ENCODE measurements at regions not wholly inside any gene's neighbourhood (a gene's known extent, or its start where the extent isn't known, plus 50 kb on each side); places are given as distances from the start of the nearest gene placed in this dataset.
"Not testable (repeated sequence)": the region's sequence is repeated elsewhere in the genome, so short reads cannot be mapped to it uniquely, and the experiment has no call there.

- H3K4me1 ChIP-seq (ENCODE audit: control insufficient read depth in 2 of 2, insufficient read depth in 2 of 2, low read length in 2 of 2) = no peaks in the 10 kb centered on the region
- no peak overlapping the region for H3K27ac ChIP-seq (ENCODE audit: low read depth in 2 of 2, low read length in 2 of 2)
- H3K27me3 ChIP-seq (ENCODE audit: control insufficient read depth in 2 of 2, insufficient read depth in 2 of 2, low read length in 2 of 2) = no peaks in the 10 kb centered on the region
- no peaks in the 10 kb centered on the region for H3K9me3 ChIP-seq (ENCODE audit: control insufficient read depth in 2 of 2, low read length in 2 of 2)
- no peak overlapping the region for H3K4me3 ChIP-seq (ENCODE audit: low read length in 2 of 2)
- no peak overlapping the region for H3K9ac ChIP-seq (ENCODE audit: low read depth in 1 of 2, low read length in 2 of 2)
- no peaks in the 10 kb centered on the region for H3K36me3 ChIP-seq (ENCODE audit: control insufficient read depth in 2 of 2, insufficient read depth in 2 of 2, low read length in 2 of 2)
These were observed 106.0 kb upstream of the KIF2A start for GRCh38 chr5:62199792-62200716.

- no peak overlapping the region for H3K27ac ChIP-seq (ENCODE audit: low read depth in 2 of 2, low read length in 2 of 2)
- H3K36me3 ChIP-seq (ENCODE audit: control insufficient read depth in 2 of 2, insufficient read depth in 2 of 2, low read length in 2 of 2) = no peaks in the 10 kb centered on the region
- no peak overlapping the region for H3K4me3 ChIP-seq (ENCODE audit: low read length in 2 of 2)
- no peaks in the 10 kb centered on the region for H3K4me1 ChIP-seq (ENCODE audit: control insufficient read depth in 2 of 2, insufficient read depth in 2 of 2, low read length in 2 of 2)
- peaks cover 0 to 4% of the 10 kb centered on the region in 2 donors for H3K27me3 ChIP-seq (ENCODE audit: control insufficient read depth in 2 of 2, insufficient read depth in 2 of 2, low read length in 2 of 2)
- no peaks in the 10 kb centered on the region for H3K9me3 ChIP-seq (ENCODE audit: control insufficient read depth in 2 of 2, low read length in 2 of 2)
- no peak overlapping the region for H3K9ac ChIP-seq (ENCODE audit: low read depth in 1 of 2, low read length in 2 of 2)
These were observed 99.7 kb upstream of the KIF2A start for GRCh38 chr5:62206150-62206829.

GRCh38 chr5:62208218-62208852, 97.7 kb upstream of the KIF2A start:
- no peak overlapping the region for H3K27ac ChIP-seq (ENCODE audit: low read depth in 2 of 2, low read length in 2 of 2)
- no peak overlapping the region for H3K4me3 ChIP-seq (ENCODE audit: low read length in 2 of 2)
- no peaks in the 10 kb centered on the region for H3K9me3 ChIP-seq (ENCODE audit: control insufficient read depth in 2 of 2, low read length in 2 of 2)
- no peak overlapping the region for H3K9ac ChIP-seq (ENCODE audit: low read depth in 1 of 2, low read length in 2 of 2)
- H3K27me3 ChIP-seq (ENCODE audit: control insufficient read depth in 2 of 2, insufficient read depth in 2 of 2, low read length in 2 of 2) = peaks cover 2 to 4% of the 10 kb centered on the region in 2 donors
- no peaks in the 10 kb centered on the region for H3K4me1 ChIP-seq (ENCODE audit: control insufficient read depth in 2 of 2, insufficient read depth in 2 of 2, low read length in 2 of 2)
- no peaks in the 10 kb centered on the region for H3K36me3 ChIP-seq (ENCODE audit: control insufficient read depth in 2 of 2, insufficient read depth in 2 of 2, low read length in 2 of 2)

- Histone ChIP-seq H3K4me1 (ENCODE audit: control insufficient read depth in 2 of 2, insufficient read depth in 2 of 2, low read length in 2 of 2) (no peaks in the 10 kb centered on the region), H3K27me3 (ENCODE audit: control insufficient read depth in 2 of 2, insufficient read depth in 2 of 2, low read length in 2 of 2) (peaks cover under 1 to 2% of the 10 kb centered on the region in 2 donors), H3K9me3 (ENCODE audit: control insufficient read depth in 2 of 2, low read length in 2 of 2) (no peaks in the 10 kb centered on the region), H3K27ac (ENCODE audit: low read depth in 2 of 2, low read length in 2 of 2) (no peak overlapping the region), H3K9ac (ENCODE audit: low read depth in 1 of 2, low read length in 2 of 2) (no peak overlapping the region), H3K36me3 (ENCODE audit: control insufficient read depth in 2 of 2, insufficient read depth in 2 of 2, low read length in 2 of 2) (no peaks in the 10 kb centered on the region), H3K4me3 (ENCODE audit: low read length in 2 of 2) (no peak overlapping the region)
These were observed 94.6 kb upstream of the KIF2A start for GRCh38 chr5:62211405-62211804.

GRCh38 chr5:62212648-62213047, 93.4 kb upstream of the KIF2A start:
- H3K36me3 ChIP-seq (ENCODE audit: control insufficient read depth in 2 of 2, insufficient read depth in 2 of 2, low read length in 2 of 2) = no peaks in the 10 kb centered on the region
- H3K4me1 ChIP-seq (ENCODE audit: control insufficient read depth in 2 of 2, insufficient read depth in 2 of 2, low read length in 2 of 2) = no peaks in the 10 kb centered on the region
- H3K27ac ChIP-seq (ENCODE audit: low read depth in 2 of 2, low read length in 2 of 2) = no peak overlapping the region
- no peak overlapping the region for H3K4me3 ChIP-seq (ENCODE audit: low read length in 2 of 2)
- no peaks in the 10 kb centered on the region for H3K9me3 ChIP-seq (ENCODE audit: control insufficient read depth in 2 of 2, low read length in 2 of 2)
- H3K27me3 ChIP-seq (ENCODE audit: control insufficient read depth in 2 of 2, insufficient read depth in 2 of 2, low read length in 2 of 2) = peaks cover 0 to 2% of the 10 kb centered on the region in 2 donors
- H3K9ac ChIP-seq (ENCODE audit: low read depth in 1 of 2, low read length in 2 of 2) = no peak overlapping the region

- H3K4me3 ChIP-seq (ENCODE audit: low read length in 2 of 2) = no peak overlapping the region
- no peak overlapping the region for H3K27ac ChIP-seq (ENCODE audit: low read depth in 2 of 2, low read length in 2 of 2)
- peaks cover 0 to 2% of the 10 kb centered on the region in 2 donors for H3K27me3 ChIP-seq (ENCODE audit: control insufficient read depth in 2 of 2, insufficient read depth in 2 of 2, low read length in 2 of 2)
- no peaks in the 10 kb centered on the region for H3K9me3 ChIP-seq (ENCODE audit: control insufficient read depth in 2 of 2, low read length in 2 of 2)
- no peaks in the 10 kb centered on the region for H3K36me3 ChIP-seq (ENCODE audit: control insufficient read depth in 2 of 2, insufficient read depth in 2 of 2, low read length in 2 of 2)
- no peak overlapping the region for H3K9ac ChIP-seq (ENCODE audit: low read depth in 1 of 2, low read length in 2 of 2)
- no peaks in the 10 kb centered on the region for H3K4me1 ChIP-seq (ENCODE audit: control insufficient read depth in 2 of 2, insufficient read depth in 2 of 2, low read length in 2 of 2)
These were observed 91.3 kb upstream of the KIF2A start for GRCh38 chr5:62214701-62215100.

GRCh38 chr5:62216603-62217002, 89.4 kb upstream of the KIF2A start:
- not testable (repeated sequence) for H3K27me3 ChIP-seq (ENCODE audit: control insufficient read depth in 2 of 2, insufficient read depth in 2 of 2, low read length in 2 of 2); H3K27ac ChIP-seq (ENCODE audit: low read depth in 2 of 2, low read length in 2 of 2); H3K9me3 ChIP-seq (ENCODE audit: control insufficient read depth in 2 of 2, low read length in 2 of 2)

GRCh38 chr5:62217095-62217494, 88.9 kb upstream of the KIF2A start:
- not testable (repeated sequence) for H3K4me1 ChIP-seq (ENCODE audit: control insufficient read depth in 2 of 2, insufficient read depth in 2 of 2, low read length in 2 of 2); H3K9me3 ChIP-seq (ENCODE audit: control insufficient read depth in 2 of 2, low read length in 2 of 2); H3K4me3 ChIP-seq (ENCODE audit: low read length in 2 of 2); H3K9ac ChIP-seq (ENCODE audit: low read depth in 1 of 2, low read length in 2 of 2); H3K36me3 ChIP-seq (ENCODE audit: control insufficient read depth in 2 of 2, insufficient read depth in 2 of 2, low read length in 2 of 2); H3K27ac ChIP-seq (ENCODE audit: low read depth in 2 of 2, low read length in 2 of 2); H3K27me3 ChIP-seq (ENCODE audit: control insufficient read depth in 2 of 2, insufficient read depth in 2 of 2, low read length in 2 of 2)

More at GRCh38 chr5:62216603-62217002, 89.4 kb upstream of the KIF2A start:
- not testable (repeated sequence) for H3K4me1 ChIP-seq (ENCODE audit: control insufficient read depth in 2 of 2, insufficient read depth in 2 of 2, low read length in 2 of 2); H3K36me3 ChIP-seq (ENCODE audit: control insufficient read depth in 2 of 2, insufficient read depth in 2 of 2, low read length in 2 of 2); H3K4me3 ChIP-seq (ENCODE audit: low read length in 2 of 2); H3K9ac ChIP-seq (ENCODE audit: low read depth in 1 of 2, low read length in 2 of 2)

GRCh38 chr5:62218860-62219259, 87.1 kb upstream of the KIF2A start:
- H3K9me3 ChIP-seq (ENCODE audit: control insufficient read depth in 2 of 2, low read length in 2 of 2); H3K4me1 ChIP-seq (ENCODE audit: control insufficient read depth in 2 of 2, insufficient read depth in 2 of 2, low read length in 2 of 2); H3K36me3 ChIP-seq (ENCODE audit: control insufficient read depth in 2 of 2, insufficient read depth in 2 of 2, low read length in 2 of 2); H3K9ac ChIP-seq (ENCODE audit: low read depth in 1 of 2, low read length in 2 of 2); H3K27ac ChIP-seq (ENCODE audit: low read depth in 2 of 2, low read length in 2 of 2); H3K27me3 ChIP-seq (ENCODE audit: control insufficient read depth in 2 of 2, insufficient read depth in 2 of 2, low read length in 2 of 2); H3K4me3 ChIP-seq (ENCODE audit: low read length in 2 of 2): not testable (repeated sequence)

- not testable (repeated sequence) for H3K9me3 ChIP-seq (ENCODE audit: control insufficient read depth in 2 of 2, low read length in 2 of 2); H3K27me3 ChIP-seq (ENCODE audit: control insufficient read depth in 2 of 2, insufficient read depth in 2 of 2, low read length in 2 of 2); H3K9ac ChIP-seq (ENCODE audit: low read depth in 1 of 2, low read length in 2 of 2); H3K4me3 ChIP-seq (ENCODE audit: low read length in 2 of 2); H3K4me1 ChIP-seq (ENCODE audit: control insufficient read depth in 2 of 2, insufficient read depth in 2 of 2, low read length in 2 of 2); H3K27ac ChIP-seq (ENCODE audit: low read depth in 2 of 2, low read length in 2 of 2); H3K36me3 ChIP-seq (ENCODE audit: control insufficient read depth in 2 of 2, insufficient read depth in 2 of 2, low read length in 2 of 2)
These were observed 84.1 kb upstream of the KIF2A start for GRCh38 chr5:62221881-62222280.
